ENCODE measurements at regions not wholly inside any gene's neighbourhood (a gene's known extent, or its start where the extent isn't known, plus 50 kb on each side); places are given as distances from the start of the nearest gene placed in this dataset.
"Not testable (repeated sequence)": the region's sequence is repeated elsewhere in the genome, so short reads cannot be mapped to it uniquely, and the experiment has no call there.

GRCh38 chr17:51434434-51435170, 174.3 kb downstream of the UTP18 start:
- no peak for DNase-seq (ENCODE audit: low read depth in 4 of 4, low spot score in 3 of 4)

GRCh38 chr17:51435171-51435552, 174.8 kb downstream of the UTP18 start:
- no peak for DNase-seq (ENCODE audit: low read depth in 4 of 4, low spot score in 3 of 4)

GRCh38 chr17:51435641-51436091, 175.3 kb downstream of the UTP18 start:
- peak in 2 of 4 donors; percentile 5 to 21 for DNase-seq (ENCODE audit: low read depth in 4 of 4, low spot score in 3 of 4)

- no peak for DNase-seq (ENCODE audit: low read depth in 4 of 4, low spot score in 3 of 4)
Observed at GRCh38 chr17:51439395-51440229, 179.3 kb downstream of the UTP18 start.

GRCh38 chr17:51441431-51441830, 181.1 kb downstream of the UTP18 start:
- DNase-seq (ENCODE audit: low read depth in 4 of 4, low spot score in 3 of 4): no peak

DNA sequence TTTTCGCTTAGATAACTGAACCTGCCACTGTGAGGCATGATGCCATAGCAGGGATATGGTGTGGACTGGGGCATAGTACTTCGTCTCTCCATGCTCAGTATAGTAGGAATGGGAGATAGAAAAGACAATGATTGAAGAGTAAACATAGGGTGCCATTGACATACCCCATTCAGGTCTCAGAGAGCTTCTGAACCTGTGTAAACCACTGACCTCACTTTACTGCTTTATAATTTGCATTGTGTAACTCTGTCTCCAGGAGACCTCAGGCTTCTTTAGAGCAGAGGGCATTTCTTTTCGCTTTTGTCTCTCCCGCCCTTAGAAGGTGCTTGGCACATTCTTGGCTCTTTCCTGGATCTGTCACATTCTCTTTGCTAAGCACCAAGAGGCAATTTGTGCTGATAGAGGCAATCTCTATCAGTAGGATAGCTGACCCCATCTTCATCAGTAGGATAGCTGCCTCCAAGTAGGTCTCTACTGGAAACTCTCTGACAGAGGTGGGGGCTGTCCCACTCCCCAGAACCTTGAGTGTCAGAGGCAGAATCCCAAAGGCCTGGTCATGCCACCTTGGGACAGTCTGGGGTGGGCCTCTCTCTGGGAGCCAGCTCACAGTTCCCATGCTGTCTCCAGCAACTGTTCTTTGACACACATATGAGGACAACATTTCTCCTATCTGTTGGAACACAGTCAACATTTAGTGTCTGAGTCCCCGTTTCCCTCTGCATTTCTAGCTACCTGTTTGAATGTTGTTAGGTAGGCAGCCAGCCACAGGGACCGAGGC, 181.9 kb downstream of the UTP18 start:
- DNase-seq (ENCODE audit: low read depth in 4 of 4, low spot score in 3 of 4): no peak

DNA sequence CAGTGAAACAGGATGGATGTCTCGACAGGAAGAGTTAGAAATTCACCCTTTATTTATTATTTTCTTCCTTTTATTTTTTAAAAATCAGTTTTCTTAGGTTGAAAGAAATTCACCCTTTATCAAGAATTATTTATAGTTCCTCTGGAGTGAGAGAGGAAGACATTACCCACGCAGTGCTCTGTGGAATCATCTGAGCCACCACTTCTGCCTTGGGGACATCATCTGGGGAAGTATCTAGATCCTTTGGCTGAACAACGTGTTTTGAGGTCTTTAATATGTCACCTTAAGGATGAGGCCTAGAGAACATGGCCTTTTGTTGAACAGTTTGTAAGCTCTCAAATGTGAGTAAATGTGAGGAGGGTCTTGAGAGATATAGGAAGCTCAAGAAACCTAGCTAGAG, 183.3 kb downstream of the UTP18 start:
- no peak for DNase-seq (ENCODE audit: low read depth in 4 of 4, low spot score in 3 of 4)

- DNase-seq (ENCODE audit: low read depth in 4 of 4, low spot score in 3 of 4): no peak
Observed at GRCh38 chr17:51445946-51446345, 185.6 kb downstream of the UTP18 start.

DNA sequence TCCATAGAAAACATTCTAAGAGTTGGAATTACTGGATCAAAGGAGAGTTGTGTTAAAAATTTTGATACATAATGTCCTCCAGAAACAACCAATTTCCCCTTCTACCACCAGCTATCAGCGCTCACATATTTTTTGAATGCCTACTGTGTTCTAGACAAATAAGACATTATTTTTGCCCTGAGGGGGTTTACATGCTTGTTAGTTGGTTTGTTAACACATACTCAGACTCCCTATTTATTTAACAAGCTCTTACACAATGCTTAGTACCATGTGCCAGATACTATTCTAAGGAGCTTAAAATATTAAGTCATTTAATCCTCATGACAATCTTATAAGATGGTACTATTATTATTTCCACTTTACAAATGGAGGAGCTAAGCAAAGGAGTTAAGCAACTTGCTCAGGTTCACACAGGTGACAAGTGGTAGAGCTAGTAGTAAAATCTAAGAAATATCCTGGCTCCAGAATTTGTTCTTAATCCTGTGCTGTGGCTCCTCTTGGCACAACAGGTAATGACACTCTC, 194.2 kb downstream of the UTP18 start:
- no peak for DNase-seq (ENCODE audit: low read depth in 4 of 4, low spot score in 3 of 4)

DNA sequence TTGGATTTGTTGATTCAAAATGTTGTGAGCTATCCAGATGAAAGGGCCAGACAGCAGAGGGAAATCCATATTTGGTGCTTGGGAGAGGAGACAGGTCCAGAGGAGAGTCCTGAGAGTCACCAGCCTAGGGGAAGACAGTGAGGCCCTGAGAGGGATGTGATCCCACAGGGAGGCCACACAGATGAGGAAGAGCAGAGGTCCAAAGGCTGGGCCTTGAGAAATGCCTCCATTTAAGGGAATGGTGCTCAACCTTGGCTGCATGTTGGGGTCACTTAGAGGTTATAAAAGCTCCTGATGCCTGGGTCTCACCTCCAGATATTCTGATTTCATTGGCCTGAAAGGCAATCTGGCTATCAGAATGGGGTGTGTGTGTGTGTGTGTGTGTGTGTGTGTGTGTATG, 194.9 kb downstream of the UTP18 start:
- DNase-seq (ENCODE audit: low read depth in 4 of 4, low spot score in 3 of 4): no peak

- DNase-seq (ENCODE audit: low read depth in 4 of 4, low spot score in 3 of 4): no peak
Observed at GRCh38 chr17:51455931-51456330, 195.6 kb downstream of the UTP18 start.

DNA sequence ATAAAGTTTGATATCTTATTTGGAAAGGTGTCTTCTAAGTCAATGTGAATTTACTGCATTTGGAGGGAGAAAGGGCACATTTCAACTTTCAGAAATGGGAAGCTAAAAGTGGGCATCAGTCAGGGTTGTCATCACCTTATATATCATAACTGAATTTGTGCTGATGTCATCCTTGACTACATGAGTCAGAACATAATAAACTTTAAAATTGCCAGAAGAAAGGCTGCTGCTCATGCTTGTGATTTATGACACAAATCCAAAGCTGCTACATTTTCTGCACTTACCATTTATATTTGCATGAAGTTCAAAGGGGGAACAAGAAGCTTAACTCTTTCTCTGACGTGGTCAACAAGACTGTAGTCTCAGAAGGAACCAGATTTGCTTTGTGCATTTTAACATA, 196.6 kb downstream of the UTP18 start:
- DNase-seq (ENCODE audit: low read depth in 4 of 4, low spot score in 3 of 4): no peak

DNA sequence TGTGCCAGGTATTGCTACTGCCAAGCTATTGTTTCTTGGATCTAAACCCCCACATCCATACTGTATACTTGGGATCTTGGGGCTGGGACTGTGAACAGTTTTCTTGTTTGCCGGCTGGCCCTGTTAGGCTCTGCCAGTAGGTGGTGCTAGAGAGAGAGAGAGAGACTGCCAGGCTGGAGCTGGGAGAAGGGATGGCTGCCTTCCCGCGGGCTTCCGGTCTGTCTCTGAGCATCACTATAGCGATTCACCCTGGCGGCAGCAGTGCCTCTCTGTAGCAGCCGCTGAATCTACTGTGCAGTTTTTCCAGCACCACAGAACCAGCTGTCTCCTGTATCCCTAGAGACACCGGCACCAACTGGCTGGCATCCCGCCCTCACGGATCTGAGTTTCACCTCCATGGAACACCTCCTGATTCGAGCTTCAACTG, 201.2 kb downstream of the UTP18 start:
- DNase-seq (ENCODE audit: low read depth in 4 of 4, low spot score in 3 of 4): no peak

GRCh38 chr17:51463353-51463752, 203.0 kb downstream of the UTP18 start:
- DNase-seq (ENCODE audit: low read depth in 4 of 4, low spot score in 3 of 4): no peak

DNA sequence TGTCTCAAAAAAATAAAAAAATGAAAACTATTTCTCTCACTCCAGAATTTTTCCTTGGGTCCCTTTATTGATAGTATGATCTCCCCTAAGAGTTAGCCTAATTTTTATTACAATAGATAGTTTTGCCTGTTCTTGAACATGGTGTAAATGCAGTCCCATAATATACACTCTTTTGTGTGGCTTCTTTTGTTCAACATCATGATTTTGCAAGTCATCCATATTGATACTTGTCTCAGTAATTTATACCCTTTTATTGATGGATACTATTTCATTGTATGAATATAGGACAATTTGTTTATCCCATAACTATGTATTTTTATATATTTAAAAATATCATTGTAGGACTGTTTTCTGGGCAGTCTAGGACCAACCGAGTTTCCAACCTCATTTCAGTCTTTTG, 207.0 kb downstream of the UTP18 start:
- DNase-seq (ENCODE audit: low read depth in 4 of 4, low spot score in 3 of 4): no peak

DNA sequence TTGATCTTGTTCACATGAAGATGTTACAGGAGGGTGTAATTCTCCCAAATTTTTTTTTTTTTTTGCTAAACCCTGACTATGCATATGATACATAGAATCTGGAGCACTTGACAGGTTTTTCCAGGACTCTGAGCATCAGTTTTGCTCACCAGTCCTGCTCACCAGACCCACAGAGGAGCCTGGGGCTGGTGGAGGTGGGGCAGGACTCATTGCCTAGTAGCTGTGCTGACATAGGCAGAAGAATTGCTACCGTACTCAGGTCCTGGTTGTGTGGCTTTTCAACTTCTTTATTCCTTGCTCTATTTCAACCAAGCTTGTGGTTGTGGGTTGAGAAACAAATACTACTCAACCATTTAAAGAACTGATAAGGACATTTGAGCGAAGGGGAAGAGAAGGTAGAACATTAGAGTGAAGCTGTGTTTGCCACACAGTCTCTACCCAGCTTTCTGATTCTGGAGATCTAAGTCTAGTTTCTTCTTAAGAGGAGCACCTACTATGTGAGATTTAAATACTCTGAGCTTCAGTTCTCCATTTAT, 212.4 kb downstream of the UTP18 start:
- DNase-seq (ENCODE audit: low read depth in 4 of 4, low spot score in 3 of 4): no peak

DNA sequence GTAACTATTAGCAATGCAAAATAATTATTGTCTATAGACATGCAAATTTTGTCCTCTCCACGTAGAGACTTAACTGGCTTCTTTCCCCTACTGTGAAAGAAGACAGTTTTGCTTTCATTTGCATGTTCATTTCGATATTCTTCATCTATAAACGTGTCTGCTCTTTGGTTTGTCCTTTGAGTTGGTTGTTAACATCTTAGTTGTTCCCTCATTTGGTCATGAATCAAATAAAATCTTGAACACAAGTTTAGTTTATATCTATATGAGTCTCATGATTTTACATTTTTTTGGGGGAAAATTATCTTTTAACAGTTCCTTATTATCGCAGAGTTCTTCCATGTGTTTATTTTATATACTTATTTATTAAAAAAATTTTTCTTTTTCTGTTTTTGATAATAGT, 214.4 kb downstream of the UTP18 start:
- DNase-seq (ENCODE audit: low read depth in 4 of 4, low spot score in 3 of 4): no peak

DNA sequence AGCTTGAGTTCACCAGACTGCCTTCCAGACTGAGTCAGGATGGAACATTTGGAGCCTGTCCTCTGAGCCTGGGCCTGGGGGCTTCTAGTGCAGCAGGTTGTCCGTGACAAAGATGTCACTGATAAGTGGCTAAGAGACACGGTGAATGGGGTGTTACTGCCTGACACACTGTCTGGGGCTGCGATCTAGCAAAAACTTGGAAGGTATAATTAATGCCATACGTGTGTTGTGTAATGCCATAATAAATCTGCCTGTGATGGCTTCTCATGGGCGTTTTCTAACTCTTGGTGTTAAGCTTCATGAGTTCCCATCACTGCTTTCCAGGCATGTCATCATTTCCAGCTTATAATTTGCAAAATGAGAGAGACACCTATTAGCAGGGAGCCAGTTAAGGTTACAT, 215.4 kb downstream of the UTP18 start:
- DNase-seq (ENCODE audit: low read depth in 4 of 4, low spot score in 3 of 4): no peak

DNA sequence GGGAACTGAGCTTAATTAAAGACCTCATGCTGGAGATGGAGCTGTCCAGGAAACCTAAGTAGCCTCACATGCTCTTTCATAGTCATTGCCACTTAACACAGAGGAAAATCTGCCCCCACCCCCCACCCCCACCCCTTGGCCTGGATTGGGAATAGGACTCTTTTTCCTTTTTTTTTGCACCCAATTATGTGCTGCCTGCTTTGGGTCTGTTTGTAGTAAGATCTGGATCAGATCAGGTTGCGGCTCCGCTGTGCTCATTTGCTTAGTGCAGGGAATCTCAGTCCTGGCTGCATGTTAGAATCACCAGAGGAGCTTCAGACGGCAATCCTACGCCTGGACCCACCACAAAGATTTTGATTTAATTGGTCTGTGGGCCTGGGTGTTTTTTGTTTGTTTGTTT, 219.0 kb downstream of the UTP18 start:
- DNase-seq (ENCODE audit: low read depth in 4 of 4, low spot score in 3 of 4): no peak

DNA sequence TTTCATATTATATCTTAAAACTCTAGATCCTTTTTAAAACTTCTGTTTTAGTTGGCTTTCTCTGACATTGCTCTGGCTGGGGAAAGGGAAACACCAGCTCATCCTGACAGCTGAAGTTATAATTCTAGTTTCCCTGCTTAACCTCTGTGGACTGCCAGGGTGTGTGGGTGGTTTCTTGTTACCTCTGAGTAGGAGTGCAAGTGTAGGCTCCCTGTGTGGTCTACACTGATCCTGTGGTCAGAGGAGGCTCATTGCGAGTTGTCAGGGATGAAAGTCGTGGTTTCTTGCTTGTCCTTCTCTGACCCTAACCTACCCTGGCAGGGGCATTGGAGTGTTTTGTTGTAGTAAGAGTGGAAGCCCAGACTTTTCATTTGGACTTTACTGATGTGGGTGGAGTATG, 221.0 kb downstream of the UTP18 start:
- no peak for DNase-seq (ENCODE audit: low read depth in 4 of 4, low spot score in 3 of 4)

GRCh38 chr17:51482248-51482647, 221.9 kb downstream of the UTP18 start:
- not testable (repeated sequence) for DNase-seq (ENCODE audit: low read depth in 4 of 4, low spot score in 3 of 4)
